Osteoblast (primary cell): ENCODE measurements at regions not wholly inside any gene's neighbourhood (a gene's known extent, or its start where the extent isn't known, plus 50 kb on each side); places are given as distances from the start of the nearest gene placed in this dataset.

ENCODE experiments used
- DNase-seq: peaks from one replicate; pipeline ENCODE4 v3.0.0; 2011; ENCODE audit warnings: low spot score, mixed read lengths; ENCODE audit not compliant: insufficient read length; ENCODE audit errors: missing footprints
- H2AFZ ChIP-seq: 2 replicates; pipeline ENCODE4 v1.6.0; 2011; ENCODE audit warnings: mild to moderate bottlenecking, low read length
- H3K27ac ChIP-seq: 2 replicates; pipeline ENCODE4 v1.5.1; 2011; ENCODE audit warnings: mild to moderate bottlenecking, low read depth, low read length, moderate library complexity
- H3K27me3 ChIP-seq: 2 replicates; pipeline ENCODE4 v1.6.0; 2012; ENCODE audit warnings: mild to moderate bottlenecking, control low read depth, inconsistent platforms, low read length, moderate library complexity; ENCODE audit not compliant: insufficient read depth
- H3K36me3 ChIP-seq: 2 replicates; pipeline ENCODE4 v1.5.1; 2011; ENCODE audit warnings: mild to moderate bottlenecking, low read length, control low read depth, moderate library complexity; ENCODE audit not compliant: insufficient read depth
- H3K4me1 ChIP-seq: 2 replicates; pipeline ENCODE4 v1.5.1; 2011; ENCODE audit warnings: mild to moderate bottlenecking, low read length, control low read depth, moderate library complexity; ENCODE audit not compliant: insufficient read depth
- H3K4me2 ChIP-seq: 2 replicates; pipeline ENCODE4 v1.6.0; 2011; ENCODE audit warnings: mild to moderate bottlenecking, low read length; ENCODE audit not compliant: insufficient read depth
- H3K4me3 ChIP-seq: fragments of 200-600 bp; sonication (generic); 3 replicates; pipeline ENCODE4 v1.5.1; 2012; ENCODE audit warnings: mild to moderate bottlenecking, low read length, inconsistent platforms; ENCODE audit not compliant: insufficient read depth
- H3K79me2 ChIP-seq: 2 replicates; pipeline ENCODE4 v1.6.0; 2012; ENCODE audit warnings: mild to moderate bottlenecking, low read length, control low read depth, inconsistent platforms; ENCODE audit not compliant: insufficient read depth
- H3K9me3 ChIP-seq: 2 replicates; pipeline ENCODE4 v1.5.1; 2011; ENCODE audit warnings: low read depth, low read length, control low read depth
- H4K20me1 ChIP-seq: 2 replicates; pipeline ENCODE4 v1.6.0; 2012; ENCODE audit warnings: mild to moderate bottlenecking, low read length, control low read depth; ENCODE audit not compliant: insufficient read depth
- TF ChIP-seq, protein P1 (sequence below): IDR thresholded peaks from 2 replicates; pipeline ENCODE4 v1.5.1; 2011; ENCODE audit warnings: mild to moderate bottlenecking, low read depth, low read length, moderate library complexity; ENCODE audit errors: extremely low read depth

DNA sequence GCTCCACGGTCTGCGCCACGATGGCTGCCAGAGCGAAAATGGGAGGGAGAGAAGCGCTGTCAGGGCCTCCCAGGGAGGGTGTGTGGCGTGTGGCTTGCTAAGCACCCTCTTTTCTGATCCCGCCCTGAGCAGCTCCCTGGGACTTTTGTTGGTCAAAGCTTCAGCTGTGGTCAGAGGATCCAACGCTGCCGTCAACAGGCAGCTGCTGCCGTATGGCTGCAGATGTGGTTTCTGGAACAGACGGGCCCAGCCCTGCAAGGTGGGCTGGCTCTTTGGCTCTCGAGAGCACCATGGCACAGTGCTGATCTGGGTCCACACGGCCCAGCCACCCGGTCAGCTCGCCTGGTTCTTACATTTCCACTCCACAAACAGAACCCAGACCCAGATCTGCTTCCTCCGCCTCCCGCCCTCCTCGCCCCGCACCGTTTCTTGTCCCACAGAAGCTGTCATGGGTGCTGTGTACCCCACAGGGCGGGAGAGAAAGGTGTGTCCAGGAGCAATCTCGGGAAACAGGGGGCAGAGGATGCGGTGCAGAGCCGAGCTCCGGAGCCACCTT is 86.0 kb upstream of the BHLHE23 start:
- no peak overlapping the region for H3K27ac ChIP-seq
- TF ChIP-seq, protein P1, sequence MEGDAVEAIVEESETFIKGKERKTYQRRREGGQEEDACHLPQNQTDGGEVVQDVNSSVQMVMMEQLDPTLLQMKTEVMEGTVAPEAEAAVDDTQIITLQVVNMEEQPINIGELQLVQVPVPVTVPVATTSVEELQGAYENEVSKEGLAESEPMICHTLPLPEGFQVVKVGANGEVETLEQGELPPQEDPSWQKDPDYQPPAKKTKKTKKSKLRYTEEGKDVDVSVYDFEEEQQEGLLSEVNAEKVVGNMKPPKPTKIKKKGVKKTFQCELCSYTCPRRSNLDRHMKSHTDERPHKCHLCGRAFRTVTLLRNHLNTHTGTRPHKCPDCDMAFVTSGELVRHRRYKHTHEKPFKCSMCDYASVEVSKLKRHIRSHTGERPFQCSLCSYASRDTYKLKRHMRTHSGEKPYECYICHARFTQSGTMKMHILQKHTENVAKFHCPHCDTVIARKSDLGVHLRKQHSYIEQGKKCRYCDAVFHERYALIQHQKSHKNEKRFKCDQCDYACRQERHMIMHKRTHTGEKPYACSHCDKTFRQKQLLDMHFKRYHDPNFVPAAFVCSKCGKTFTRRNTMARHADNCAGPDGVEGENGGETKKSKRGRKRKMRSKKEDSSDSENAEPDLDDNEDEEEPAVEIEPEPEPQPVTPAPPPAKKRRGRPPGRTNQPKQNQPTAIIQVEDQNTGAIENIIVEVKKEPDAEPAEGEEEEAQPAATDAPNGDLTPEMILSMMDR, result no peak
- H4K20me1 ChIP-seq, result no peaks in the 10 kb centered on the region
- no peaks in the 10 kb centered on the region for H3K4me1 ChIP-seq
- no peak overlapping the region for H2AFZ ChIP-seq
- H3K9me3 ChIP-seq, result no peaks in the 10 kb centered on the region
- H3K27me3 ChIP-seq, result peaks cover 14% of the 10 kb centered on the region
- DNase-seq, result peak; percentile 82
- no peaks in the 10 kb centered on the region for H3K79me2 ChIP-seq
- no peak overlapping the region for H3K4me3 ChIP-seq
- no peaks in the 10 kb centered on the region for H3K36me3 ChIP-seq
- no peak overlapping the region for H3K4me2 ChIP-seq

DNA sequence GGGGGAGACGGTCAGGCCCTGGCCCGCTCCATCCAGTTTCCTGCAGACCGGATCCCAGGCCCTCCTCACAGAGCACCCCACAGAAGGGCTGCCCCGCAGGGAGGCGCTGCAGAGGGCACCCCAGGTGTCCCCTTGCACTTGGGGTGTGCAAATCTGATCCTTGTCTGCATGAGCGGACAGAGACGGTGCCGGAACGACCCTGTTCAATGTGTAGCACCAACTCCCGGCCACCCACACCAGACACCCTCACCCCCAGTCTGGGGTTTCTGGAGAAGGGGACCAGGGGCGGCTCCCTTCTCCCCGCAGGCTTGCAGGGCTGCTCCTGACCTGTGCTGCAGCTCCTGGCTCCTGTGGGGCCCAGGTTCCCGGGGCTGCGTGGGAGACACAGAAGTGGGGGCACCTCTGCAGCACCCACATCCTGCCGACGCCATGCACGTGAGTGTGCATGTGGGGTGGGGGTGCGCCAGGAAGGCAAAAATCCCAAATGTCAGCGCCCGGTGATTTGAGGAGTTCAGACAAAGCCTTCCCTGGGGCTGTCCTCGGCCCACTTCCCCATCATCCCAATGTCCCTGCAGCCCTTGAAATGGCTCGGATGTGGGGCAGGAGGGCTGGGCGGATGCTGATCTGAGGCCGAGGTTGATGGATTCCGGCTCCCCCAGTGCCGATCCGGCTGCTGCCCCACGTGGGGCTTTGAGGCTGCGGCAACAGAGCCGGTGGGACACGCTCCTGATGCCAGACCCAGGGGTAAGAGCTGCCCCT is 85.3 kb upstream of the BHLHE23 start:
- Histone ChIP-seq H4K20me1 (no peaks in the 10 kb centered on the region), H3K79me2 (no peaks in the 10 kb centered on the region), H3K27me3 (peaks cover 14% of the 10 kb centered on the region), H3K4me2 (no peak overlapping the region), H3K4me1 (no peaks in the 10 kb centered on the region), H3K36me3 (no peaks in the 10 kb centered on the region), H3K9me3 (no peaks in the 10 kb centered on the region), H3K4me3 (no peak overlapping the region), H3K27ac (no peak overlapping the region), H2AFZ (no peak overlapping the region)
- TF ChIP-seq, protein P1, result no peak
- DNase-seq, result peak; percentile 74

GRCh38 chr20:63090682-63091571 is 84.2 kb upstream of the BHLHE23 start:
- Histone ChIP-seq H2AFZ (no peak overlapping the region), H3K4me1 (no peaks in the 10 kb centered on the region), H4K20me1 (no peaks in the 10 kb centered on the region), H3K9me3 (no peaks in the 10 kb centered on the region), H3K4me2 (no peak overlapping the region), H3K27ac (no peak overlapping the region), H3K79me2 (no peaks in the 10 kb centered on the region), H3K27me3 (peaks cover 14% of the 10 kb centered on the region), H3K36me3 (no peaks in the 10 kb centered on the region), H3K4me3 (no peak overlapping the region)
- DNase-seq, result peak; percentile 59
- TF ChIP-seq, protein P1, result no peak

DNA sequence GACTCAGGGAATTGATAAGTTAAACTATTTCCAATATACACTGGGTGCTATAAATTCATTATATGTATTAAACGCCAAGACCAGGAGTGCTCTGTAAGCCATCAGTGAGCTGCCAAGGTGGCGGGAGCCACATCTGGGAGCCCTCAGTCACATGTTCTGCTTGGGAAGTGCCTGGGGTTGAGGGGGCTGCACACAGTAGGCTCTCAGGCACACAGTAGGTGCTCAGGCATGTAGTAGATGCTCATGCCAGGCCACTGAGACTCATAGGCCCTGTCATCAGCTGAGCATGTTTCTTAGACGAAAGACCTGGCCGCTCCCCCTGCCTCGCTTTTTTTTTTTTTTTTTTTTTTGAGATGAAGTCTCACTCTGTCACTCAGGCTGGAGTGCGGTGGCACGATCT is 83.3 kb upstream of the BHLHE23 start:
- Histone ChIP-seq H3K27me3 (peaks cover 10% of the 10 kb centered on the region), H3K36me3 (no peaks in the 10 kb centered on the region), H3K9me3 (no peaks in the 10 kb centered on the region), H3K27ac (no peak overlapping the region), H3K4me2 (no peak overlapping the region), H3K4me3 (no peak overlapping the region), H3K79me2 (no peaks in the 10 kb centered on the region), H3K4me1 (no peaks in the 10 kb centered on the region), H4K20me1 (no peaks in the 10 kb centered on the region), H2AFZ (no peak overlapping the region)
- DNase-seq, result peak; percentile 68
- TF ChIP-seq, protein P1, result no peak
